WERI-Rb-1 (cell line): ENCODE measurements at regions not wholly inside any gene's neighbourhood (a gene's known extent, or its start where the extent isn't known, plus 50 kb on each side); places are given as distances from the start of the nearest gene placed in this dataset.

Source experiments
- DNase-seq: peaks from one replicate; pipeline ENCODE4 v3.0.0-alpha.2; 2020
- H3K27ac ChIP-seq: fragments of 250-450 bp; sonication (Bioruptor Pico); 2 replicates; pipeline ENCODE4 v1.5.1; 2020; ENCODE audit warnings: mild to moderate bottlenecking, moderate library complexity
- H3K27me3 ChIP-seq: fragments of 250-450 bp; sonication (Bioruptor Pico); 2 replicates; pipeline ENCODE4 v1.5.1; 2021; ENCODE audit warnings: mild to moderate bottlenecking, low read depth, moderate library complexity; ENCODE audit not compliant: insufficient read depth, severe bottlenecking
- H3K36me3 ChIP-seq: fragments of 250-450 bp; sonication (Bioruptor Pico); 2 replicates; pipeline ENCODE4 v1.5.1; 2020; ENCODE audit warnings: mild to moderate bottlenecking, moderate library complexity
- H3K4me3 ChIP-seq: 2 replicates; pipeline ENCODE4 v1.5.1; 2011; ENCODE audit warnings: low read depth, mild to moderate bottlenecking, control low read depth, low read length
- H3K9me3 ChIP-seq: fragments of 250-450 bp; sonication (Bioruptor Pico); 2 replicates; pipeline ENCODE4 v1.5.1; 2021; ENCODE audit warnings: mild to moderate bottlenecking, moderate library complexity; ENCODE audit not compliant: severe bottlenecking
- CTCF ChIP-seq: IDR thresholded peaks from 2 replicates; pipeline ENCODE4 v1.5.1; 2011; ENCODE audit warnings: low read depth, mild to moderate bottlenecking, control low read depth, inconsistent platforms, low read length

GRCh38 chr10:4443419-4443818 lies 382.6 kb upstream of the AKR1E2 start:
- Histone ChIP-seq H3K4me3 (no peak overlapping the region), H3K9me3 (no peaks in the 10 kb centered on the region), H3K36me3 (no peaks in the 10 kb centered on the region), H3K27me3 (no peaks in the 10 kb centered on the region), H3K27ac (no peak overlapping the region)
- DNase-seq, result no peak
- no peak for TF ChIP-seq CTCF

GRCh38 chr10:4442296-4442695 lies 383.7 kb upstream of the AKR1E2 start:
- no peak for DNase-seq
- Histone ChIP-seq H3K9me3 (no peaks in the 10 kb centered on the region), H3K36me3 (no peaks in the 10 kb centered on the region), H3K4me3 (no peak overlapping the region), H3K27me3 (no peaks in the 10 kb centered on the region), H3K27ac (no peak overlapping the region)
- no peak for TF ChIP-seq CTCF

GRCh38 chr10:4440260-4440659 lies 385.7 kb upstream of the AKR1E2 start:
- no peaks in the 10 kb centered on the region for H3K27me3 ChIP-seq
- H3K27ac ChIP-seq, result no peak overlapping the region
- H3K9me3 ChIP-seq, result no peaks in the 10 kb centered on the region
- no peak for DNase-seq
- H3K4me3 ChIP-seq, result no peak overlapping the region
- no peak for TF ChIP-seq CTCF
- no peaks in the 10 kb centered on the region for H3K36me3 ChIP-seq

GRCh38 chr10:4437791-4438190 lies 388.2 kb upstream of the AKR1E2 start:
- Histone ChIP-seq H3K9me3 (no peaks in the 10 kb centered on the region), H3K27me3 (no peaks in the 10 kb centered on the region), H3K4me3 (no peak overlapping the region), H3K36me3 (no peaks in the 10 kb centered on the region), H3K27ac (no peak overlapping the region)
- TF ChIP-seq CTCF, result no peak
- DNase-seq, result no peak

GRCh38 chr10:4437061-4437460 lies 388.9 kb upstream of the AKR1E2 start:
- H3K9me3 ChIP-seq, result no peaks in the 10 kb centered on the region
- no peak for TF ChIP-seq CTCF
- H3K27me3 ChIP-seq, result no peaks in the 10 kb centered on the region
- no peak overlapping the region for H3K27ac ChIP-seq
- DNase-seq, result no peak
- no peaks in the 10 kb centered on the region for H3K36me3 ChIP-seq
- H3K4me3 ChIP-seq, result no peak overlapping the region

- no peak for DNase-seq
- no peaks in the 10 kb centered on the region for H3K27me3 ChIP-seq
- no peaks in the 10 kb centered on the region for H3K36me3 ChIP-seq
- TF ChIP-seq CTCF, result no peak
- H3K27ac ChIP-seq, result no peak overlapping the region
- H3K9me3 ChIP-seq, result no peaks in the 10 kb centered on the region
- H3K4me3 ChIP-seq, result no peak overlapping the region
Observed at GRCh38 chr10:4436103-4436502, 389.9 kb upstream of the AKR1E2 start.
